ENCODE measurements at regions not wholly inside any gene's neighbourhood (a gene's known extent, or its start where the extent isn't known, plus 50 kb on each side); places are given as distances from the start of the nearest gene placed in this dataset.

- TF ChIP-seq CTCF (IDR thresholded peaks at IDR 0.05) = no peak
- no peak for TF ChIP-seq POLR2A (IDR thresholded peaks at IDR 0.05)
- no peak for TF ChIP-seq EP300 (IDR thresholded peaks at IDR 0.05)
Observed at GRCh38 chr6:169162249-169162648, 91.4 kb downstream of the THBS2 start.
